HG03108 (cell line): ENCODE measurements at regions not wholly inside any gene's neighbourhood (a gene's known extent, or its start where the extent isn't known, plus 50 kb on each side); places are given as distances from the start of the nearest gene placed in this dataset.

Source experiments
- ATAC-seq: cut with Tn5 transposase; IDR thresholded peaks from one replicate; pipeline ENCODE4 v1.9.1; 2021; ENCODE audit warnings: moderate library complexity; ENCODE audit not compliant: unreplicated experiment

- no peak for ATAC-seq
Observed at GRCh38 chr20:51269671-51270070, 246.8 kb upstream of the KCNG1 start.

GRCh38 chr20:51267679-51268078 is 244.8 kb upstream of the KCNG1 start:
- ATAC-seq = no peak

- no peak for ATAC-seq
Observed at GRCh38 chr20:51266353-51266752, 243.4 kb upstream of the KCNG1 start.

GRCh38 chr20:51265361-51265760 is 242.5 kb upstream of the KCNG1 start:
- ATAC-seq = no peak

GRCh38 chr20:51262240-51262639 is 239.3 kb upstream of the KCNG1 start:
- ATAC-seq = no peak

- no peak for ATAC-seq
Observed at GRCh38 chr20:51259455-51259854, 236.5 kb upstream of the KCNG1 start.

- ATAC-seq = no peak
Observed at GRCh38 chr20:51258582-51259165, 235.8 kb upstream of the KCNG1 start.

GRCh38 chr20:51255417-51255816 is 232.5 kb upstream of the KCNG1 start:
- no peak for ATAC-seq

- no peak for ATAC-seq
Observed at GRCh38 chr20:51253280-51253679, 230.4 kb upstream of the KCNG1 start.

GRCh38 chr20:51249781-51250180 is 226.9 kb upstream of the KCNG1 start:
- no peak for ATAC-seq

- no peak for ATAC-seq
Observed at GRCh38 chr20:51249215-51249614, 226.3 kb upstream of the KCNG1 start.

GRCh38 chr20:51244466-51244865 is 221.6 kb upstream of the KCNG1 start:
- ATAC-seq = no peak

- no peak for ATAC-seq
Observed at GRCh38 chr20:51238675-51239305, 215.9 kb upstream of the KCNG1 start.

- ATAC-seq = no peak
Observed at GRCh38 chr20:51237791-51238190, 214.9 kb upstream of the KCNG1 start.

GRCh38 chr20:51237278-51237677 is 214.4 kb upstream of the KCNG1 start:
- no peak for ATAC-seq

- no peak for ATAC-seq
Observed at GRCh38 chr20:51236421-51236820, 213.5 kb upstream of the KCNG1 start.

- ATAC-seq = no peak
Observed at GRCh38 chr20:51233345-51233744, 210.4 kb upstream of the KCNG1 start.

- ATAC-seq = no peak
Observed at GRCh38 chr20:51230727-51231126, 207.8 kb upstream of the KCNG1 start.

GRCh38 chr20:51228763-51229162 is 205.9 kb upstream of the KCNG1 start:
- no peak for ATAC-seq

- ATAC-seq = no peak
Observed at GRCh38 chr20:51227744-51228143, 204.8 kb upstream of the KCNG1 start.

- ATAC-seq = no peak
Observed at GRCh38 chr20:51223183-51223720, 200.3 kb upstream of the KCNG1 start.

GRCh38 chr20:51221791-51222408 is 199.0 kb upstream of the KCNG1 start:
- ATAC-seq = no peak
